ENCODE measurements at regions not wholly inside any gene's neighbourhood (a gene's known extent, or its start where the extent isn't known, plus 50 kb on each side); places are given as distances from the start of the nearest gene placed in this dataset.
A peak's percentile ranks its signal among the peaks of the same experiment; 100 is the strongest.

DNA sequence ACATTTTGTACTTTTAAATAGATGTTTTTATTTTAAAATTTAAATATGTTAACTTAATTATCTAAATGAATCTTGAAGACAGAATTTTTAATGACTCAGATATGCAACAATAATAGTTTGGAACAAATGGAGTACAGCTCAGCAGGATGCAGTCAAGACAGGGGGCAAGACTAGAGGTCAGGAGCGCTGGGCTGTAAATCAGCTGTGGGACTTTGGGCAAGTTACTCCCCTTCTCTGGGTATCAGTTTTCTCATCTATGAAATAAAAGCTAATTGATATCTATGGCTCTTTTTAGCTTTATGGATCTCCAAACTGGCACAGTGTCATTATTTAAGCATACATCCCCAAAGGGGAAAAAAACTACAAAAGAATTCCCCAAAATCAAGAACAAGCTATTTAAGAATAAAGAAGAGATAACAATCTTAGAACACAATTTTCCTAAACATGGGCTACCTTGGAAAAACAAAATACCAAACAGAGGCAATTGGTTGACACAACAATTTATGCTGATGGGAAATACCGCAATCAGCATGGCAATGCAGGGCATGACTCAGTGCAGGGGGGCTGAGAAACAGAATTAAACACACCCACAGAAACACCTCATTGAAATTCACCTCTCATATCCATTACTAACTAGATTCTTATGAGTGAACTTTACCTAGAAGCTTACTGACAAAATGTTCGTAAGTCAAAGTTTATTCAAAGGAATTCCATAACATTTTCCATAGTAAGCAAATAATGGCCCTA is 188.2 kb downstream of the SIM1 start:
- FAIRE-seq (no peak), DNase-seq (ENCODE audit: low read depth) (peak; percentile 35)
- Histone ChIP-seq H3K27me3 (ENCODE audit: control insufficient read depth, insufficient read depth, low read length) (no peaks in the 10 kb centered on the region), H3K36me3 (ENCODE audit: control insufficient read depth, insufficient read depth, low read length) (no peaks in the 10 kb centered on the region), H3K4me3 (ENCODE audit: low read depth, low read length) (no peak overlapping the region)
- TF ChIP-seq, protein P1, sequence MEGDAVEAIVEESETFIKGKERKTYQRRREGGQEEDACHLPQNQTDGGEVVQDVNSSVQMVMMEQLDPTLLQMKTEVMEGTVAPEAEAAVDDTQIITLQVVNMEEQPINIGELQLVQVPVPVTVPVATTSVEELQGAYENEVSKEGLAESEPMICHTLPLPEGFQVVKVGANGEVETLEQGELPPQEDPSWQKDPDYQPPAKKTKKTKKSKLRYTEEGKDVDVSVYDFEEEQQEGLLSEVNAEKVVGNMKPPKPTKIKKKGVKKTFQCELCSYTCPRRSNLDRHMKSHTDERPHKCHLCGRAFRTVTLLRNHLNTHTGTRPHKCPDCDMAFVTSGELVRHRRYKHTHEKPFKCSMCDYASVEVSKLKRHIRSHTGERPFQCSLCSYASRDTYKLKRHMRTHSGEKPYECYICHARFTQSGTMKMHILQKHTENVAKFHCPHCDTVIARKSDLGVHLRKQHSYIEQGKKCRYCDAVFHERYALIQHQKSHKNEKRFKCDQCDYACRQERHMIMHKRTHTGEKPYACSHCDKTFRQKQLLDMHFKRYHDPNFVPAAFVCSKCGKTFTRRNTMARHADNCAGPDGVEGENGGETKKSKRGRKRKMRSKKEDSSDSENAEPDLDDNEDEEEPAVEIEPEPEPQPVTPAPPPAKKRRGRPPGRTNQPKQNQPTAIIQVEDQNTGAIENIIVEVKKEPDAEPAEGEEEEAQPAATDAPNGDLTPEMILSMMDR (IDR thresholded peaks at IDR 0.05; ENCODE audit: insufficient read depth, low read length, severe bottlenecking), result no peak

DNA sequence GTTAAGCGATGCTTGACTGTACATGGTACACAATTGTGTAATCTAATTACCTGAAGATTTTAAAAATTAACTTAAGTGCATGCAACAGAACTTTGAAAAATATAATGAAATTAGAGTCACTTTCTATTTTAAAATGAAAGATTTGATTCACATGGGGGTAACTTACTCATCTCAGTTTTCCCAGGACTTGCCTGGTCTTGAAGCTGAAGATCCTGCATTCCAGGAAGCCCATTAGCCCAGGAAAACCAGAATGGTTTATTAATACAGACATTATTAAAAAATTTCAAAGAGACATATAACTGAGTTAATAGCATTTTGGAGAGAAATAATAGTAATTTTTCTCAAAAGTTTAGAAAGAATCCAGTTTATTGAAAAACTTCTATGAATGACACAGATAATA is 190.6 kb downstream of the SIM1 start:
- H3K4me3 ChIP-seq (ENCODE audit: low read depth, low read length), result no peak overlapping the region
- no peak for FAIRE-seq
- peak; percentile 60 for DNase-seq (ENCODE audit: low read depth)

DNA sequence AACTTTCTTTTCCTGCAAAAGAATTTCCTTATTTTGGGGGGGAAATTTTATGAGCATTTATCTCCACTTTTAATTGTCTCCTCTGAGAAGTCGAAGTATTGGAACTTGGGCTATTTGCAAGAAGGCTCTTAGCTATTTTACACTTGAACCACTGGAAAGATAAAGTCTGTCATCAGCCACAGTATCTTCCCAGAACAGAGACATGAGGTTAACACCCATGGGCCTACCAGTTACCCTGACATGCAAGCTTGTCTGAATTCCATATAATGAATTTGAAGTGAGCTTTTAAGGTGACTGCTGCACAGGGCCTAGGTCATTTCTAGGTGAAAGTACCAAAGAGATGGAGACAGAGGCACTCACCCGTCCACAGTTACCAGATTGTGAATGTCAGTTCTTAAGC is 193.1 kb downstream of the SIM1 start:
- DNase-seq (ENCODE audit: low read depth), result no peak
- Histone ChIP-seq H3K36me3 (ENCODE audit: control insufficient read depth, insufficient read depth, low read length) (no peaks in the 10 kb centered on the region), H3K27me3 (ENCODE audit: control insufficient read depth, insufficient read depth, low read length) (no peaks in the 10 kb centered on the region), H3K4me3 (ENCODE audit: low read depth, low read length) (no peak overlapping the region)
- TF ChIP-seq, protein P1 (IDR thresholded peaks at IDR 0.05; ENCODE audit: insufficient read depth, low read length, severe bottlenecking), result no peak
- no peak for FAIRE-seq

More for the DNA sequence above, 190.6 kb downstream of the SIM1 start:
- TF ChIP-seq, protein P1 (IDR thresholded peaks at IDR 0.05; ENCODE audit: insufficient read depth, low read length, severe bottlenecking), result no peak
- no peaks in the 10 kb centered on the region for H3K27me3 ChIP-seq (ENCODE audit: control insufficient read depth, insufficient read depth, low read length)
- no peaks in the 10 kb centered on the region for H3K36me3 ChIP-seq (ENCODE audit: control insufficient read depth, insufficient read depth, low read length)

DNA sequence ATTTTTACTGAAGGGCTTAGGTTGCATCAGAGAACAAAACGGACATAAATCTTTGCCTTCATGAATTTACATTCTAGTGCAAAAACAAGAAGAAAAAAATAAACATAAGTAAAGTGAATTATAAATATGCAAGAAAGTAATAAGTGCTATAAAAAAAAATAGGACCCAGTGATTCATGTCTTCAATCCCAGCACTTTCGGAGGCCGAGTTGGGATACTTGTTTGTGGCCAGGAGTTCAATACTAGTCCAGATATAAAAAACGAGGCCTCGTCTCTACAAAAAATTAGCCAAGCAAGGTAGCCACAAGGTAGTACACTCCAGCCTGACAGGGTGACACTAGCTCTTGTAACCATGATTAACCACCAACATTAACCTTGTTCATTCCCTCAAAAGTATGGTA is 193.5 kb downstream of the SIM1 start:
- FAIRE-seq (no peak), DNase-seq (ENCODE audit: low read depth) (no peak)
- Histone ChIP-seq H3K27me3 (ENCODE audit: control insufficient read depth, insufficient read depth, low read length) (no peaks in the 10 kb centered on the region), H3K36me3 (ENCODE audit: control insufficient read depth, insufficient read depth, low read length) (no peaks in the 10 kb centered on the region), H3K4me3 (ENCODE audit: low read depth, low read length) (no peak overlapping the region)
- TF ChIP-seq, protein P1 (IDR thresholded peaks at IDR 0.05; ENCODE audit: insufficient read depth, low read length, severe bottlenecking), result no peak

DNA sequence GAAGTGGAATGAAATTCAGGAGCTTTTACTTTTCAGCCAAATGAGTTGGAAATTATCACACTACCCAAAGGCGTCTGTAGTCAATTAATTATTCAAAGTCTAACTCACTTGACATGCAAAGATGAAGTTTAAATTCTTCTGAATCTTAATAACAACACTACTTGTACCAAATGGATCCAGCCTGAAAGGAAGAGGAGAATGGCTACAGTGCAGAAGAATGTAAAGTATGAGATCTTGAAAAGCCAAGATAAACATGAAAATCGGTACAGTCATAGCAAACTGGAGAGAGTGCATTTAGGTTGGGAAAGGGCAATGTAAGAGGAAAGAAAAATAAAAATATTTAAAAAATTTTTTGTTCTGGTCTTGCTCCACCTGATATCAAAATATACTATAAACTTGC is 195.5 kb downstream of the SIM1 start:
- TF ChIP-seq, protein P1 (IDR thresholded peaks at IDR 0.05; ENCODE audit: insufficient read depth, low read length, severe bottlenecking), result no peak
- Histone ChIP-seq H3K36me3 (ENCODE audit: control insufficient read depth, insufficient read depth, low read length) (no peaks in the 10 kb centered on the region), H3K27me3 (ENCODE audit: control insufficient read depth, insufficient read depth, low read length) (no peaks in the 10 kb centered on the region), H3K4me3 (ENCODE audit: low read depth, low read length) (no peak overlapping the region)
- DNase-seq (ENCODE audit: low read depth) (peak; percentile 53), FAIRE-seq (no peak)

DNA sequence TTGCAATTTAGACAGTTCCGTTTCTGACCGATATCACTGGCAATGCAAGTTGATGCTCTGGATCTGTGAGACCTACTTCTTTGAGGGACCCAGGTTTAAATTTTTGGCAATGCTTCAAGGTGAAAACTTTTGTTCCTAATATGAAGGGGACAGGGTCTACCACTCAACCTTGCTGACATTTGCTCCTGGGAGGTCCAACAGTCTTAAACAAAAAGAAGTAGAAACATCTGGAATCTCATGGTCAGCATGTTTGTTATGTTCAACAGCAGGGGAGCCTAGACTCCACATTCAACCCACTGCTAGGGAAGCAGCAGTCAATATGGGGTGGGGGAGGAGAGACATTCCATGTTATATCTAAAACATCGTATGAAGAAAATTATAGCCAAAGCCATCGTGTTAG is 196.4 kb downstream of the SIM1 start:
- DNase-seq (ENCODE audit: low read depth) (no peak), FAIRE-seq (no peak)
- H3K27me3 ChIP-seq (ENCODE audit: control insufficient read depth, insufficient read depth, low read length), result no peaks in the 10 kb centered on the region
- H3K36me3 ChIP-seq (ENCODE audit: control insufficient read depth, insufficient read depth, low read length), result no peaks in the 10 kb centered on the region
- TF ChIP-seq, protein P1 (IDR thresholded peaks at IDR 0.05; ENCODE audit: insufficient read depth, low read length, severe bottlenecking), result no peak
- no peak overlapping the region for H3K4me3 ChIP-seq (ENCODE audit: low read depth, low read length)

Data from bronchial epithelial cell (primary cell).